PC-9 (cell line): ENCODE measurements at regions not wholly inside any gene's neighbourhood (a gene's known extent, or its start where the extent isn't known, plus 50 kb on each side); places are given as distances from the start of the nearest gene placed in this dataset.

Experiments
- EZH2 ChIP-seq: fragments of 200-600 bp; sonication (generic); IDR thresholded peaks from 2 replicates; pipeline ENCODE4 v1.8.0; 2017; ENCODE audit warnings: antibody characterized with exemption, low read depth
- TF ChIP-seq, protein P1 (sequence below): fragments of 200-600 bp; sonication (generic); conservative IDR thresholded peaks from 2 replicates; pipeline ENCODE4 v1.6.1; 2017; ENCODE audit warnings: mixed run types, antibody characterized with exemption, mild to moderate bottlenecking, moderate library complexity

DNA sequence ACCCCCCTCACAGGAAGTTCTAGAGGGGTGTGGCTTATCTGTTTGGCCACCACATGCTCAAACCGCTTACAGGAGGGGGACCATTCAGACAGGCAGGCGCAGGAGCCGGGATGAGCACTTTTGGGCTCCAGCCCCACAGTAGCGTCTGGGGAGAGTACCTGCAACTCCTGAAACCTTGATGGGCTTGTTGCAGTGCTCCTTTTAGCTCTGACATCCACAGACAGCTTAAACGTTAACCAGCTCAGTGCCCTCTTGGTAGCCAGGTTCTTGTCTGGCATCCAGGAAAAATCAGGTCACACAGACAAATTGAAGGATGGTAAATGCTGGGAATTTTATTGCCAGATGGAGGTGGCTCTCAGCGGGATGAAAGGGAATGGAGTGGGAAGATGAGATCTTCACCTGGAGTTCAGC lies 326.3 kb downstream of the ETS1 start:
- TF ChIP-seq, protein P1, sequence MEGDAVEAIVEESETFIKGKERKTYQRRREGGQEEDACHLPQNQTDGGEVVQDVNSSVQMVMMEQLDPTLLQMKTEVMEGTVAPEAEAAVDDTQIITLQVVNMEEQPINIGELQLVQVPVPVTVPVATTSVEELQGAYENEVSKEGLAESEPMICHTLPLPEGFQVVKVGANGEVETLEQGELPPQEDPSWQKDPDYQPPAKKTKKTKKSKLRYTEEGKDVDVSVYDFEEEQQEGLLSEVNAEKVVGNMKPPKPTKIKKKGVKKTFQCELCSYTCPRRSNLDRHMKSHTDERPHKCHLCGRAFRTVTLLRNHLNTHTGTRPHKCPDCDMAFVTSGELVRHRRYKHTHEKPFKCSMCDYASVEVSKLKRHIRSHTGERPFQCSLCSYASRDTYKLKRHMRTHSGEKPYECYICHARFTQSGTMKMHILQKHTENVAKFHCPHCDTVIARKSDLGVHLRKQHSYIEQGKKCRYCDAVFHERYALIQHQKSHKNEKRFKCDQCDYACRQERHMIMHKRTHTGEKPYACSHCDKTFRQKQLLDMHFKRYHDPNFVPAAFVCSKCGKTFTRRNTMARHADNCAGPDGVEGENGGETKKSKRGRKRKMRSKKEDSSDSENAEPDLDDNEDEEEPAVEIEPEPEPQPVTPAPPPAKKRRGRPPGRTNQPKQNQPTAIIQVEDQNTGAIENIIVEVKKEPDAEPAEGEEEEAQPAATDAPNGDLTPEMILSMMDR, result no peak
- TF ChIP-seq EZH2, result no peak
